Colonic mucosa (tissue), 4 donors: ENCODE measurements at regions not wholly inside any gene's neighbourhood (a gene's known extent, or its start where the extent isn't known, plus 50 kb on each side); places are given as distances from the start of the nearest gene placed in this dataset.

ENCODE experiments used
- DNase-seq: peaks from one replicate; pipeline ENCODE4 v3.0.0-alpha.2; 2020
- H3K27ac ChIP-seq: fragments of 200-600 bp; one replicate; pipeline ENCODE4 v1.8.0; 2021
- H3K27me3 ChIP-seq: fragments of 200-600 bp; one replicate; pipeline ENCODE4 v1.8.0; 2021
- H3K36me3 ChIP-seq: fragments of 200-600 bp; one replicate; pipeline ENCODE4 v1.8.0; 2021
- H3K4me1 ChIP-seq: fragments of 200-600 bp; one replicate; pipeline ENCODE4 v1.8.0; 2021; ENCODE audit warnings: mild to moderate bottlenecking
- H3K4me3 ChIP-seq: fragments of 200-600 bp; one replicate; pipeline ENCODE4 v1.8.0; 2021
- H3K9ac ChIP-seq, 2 donors: one replicate each; pipeline ENCODE4 v1.7.0; 2013; ENCODE audit warnings: control low read depth in 2 of 2, low read depth in 2 of 2, low read length in 2 of 2
- H3K9me3 ChIP-seq: fragments of 200-600 bp; one replicate; pipeline ENCODE4 v1.8.0; 2021
- CTCF ChIP-seq: fragments of 200-600 bp; IDR thresholded peaks from one replicate; pipeline ENCODE4 v1.8.0; 2022; ENCODE audit warnings: antibody characterized with exemption, mild to moderate bottlenecking
- intact Hi-C: fragments of 100-400 bp; cut with DNase I; formaldehyde crosslinking; loops from one replicate; pipeline ENCODE4 v1.14.1; 2022
- donor health status: healthy.
- donor health status: DM: no; HTN: no; CAD: no.
- donor health status: DM: no; HTN: no; CAD: no.

- Histone ChIP-seq H3K27ac (no peak overlapping the region), H3K9ac (no peak overlapping the region), H3K4me1 (no peaks in the 10 kb centered on the region), H3K4me3 (no peak overlapping the region), H3K36me3 (no peaks in the 10 kb centered on the region), H3K27me3 (no peaks in the 10 kb centered on the region), H3K9me3 (no peaks in the 10 kb centered on the region)
- intact Hi-C loops: no loop called here
- no peak for DNase-seq
- no peak for TF ChIP-seq CTCF
Observed at GRCh38 chr6:1004885-1005630, 306.8 kb upstream of the FOXQ1 start.

GRCh38 chr6:1003394-1004160 lies 308.3 kb upstream of the FOXQ1 start:
- H3K4me1 ChIP-seq: no peaks in the 10 kb centered on the region
- intact Hi-C loops: no loop called here

GRCh38 chr6:1002989-1003388 lies 308.9 kb upstream of the FOXQ1 start:
- no peak overlapping the region for H3K4me3 ChIP-seq
- no peaks in the 10 kb centered on the region for H3K36me3 ChIP-seq
- no peak for TF ChIP-seq CTCF
- DNase-seq: no peak
- no peaks in the 10 kb centered on the region for H3K9me3 ChIP-seq
- no peak overlapping the region for H3K27ac ChIP-seq
- no peaks in the 10 kb centered on the region for H3K27me3 ChIP-seq
- intact Hi-C loops: no loop called here
- H3K4me1 ChIP-seq: no peaks in the 10 kb centered on the region
- no peak overlapping the region for H3K9ac ChIP-seq

More at GRCh38 chr6:1003394-1004160, 308.3 kb upstream of the FOXQ1 start:
- no peak for DNase-seq
- no peaks in the 10 kb centered on the region for H3K36me3 ChIP-seq
- no peak overlapping the region for H3K27ac ChIP-seq
- H3K4me3 ChIP-seq: no peak overlapping the region
- H3K9ac ChIP-seq: no peak overlapping the region
- no peaks in the 10 kb centered on the region for H3K9me3 ChIP-seq
- H3K27me3 ChIP-seq: no peaks in the 10 kb centered on the region
- no peak for TF ChIP-seq CTCF

- H3K9ac ChIP-seq: no peak overlapping the region
- no peaks in the 10 kb centered on the region for H3K9me3 ChIP-seq
- no peak overlapping the region for H3K4me3 ChIP-seq
- intact Hi-C loops: no loop called here
- H3K27me3 ChIP-seq: no peaks in the 10 kb centered on the region
- H3K36me3 ChIP-seq: no peaks in the 10 kb centered on the region
- no peaks in the 10 kb centered on the region for H3K4me1 ChIP-seq
- H3K27ac ChIP-seq: no peak overlapping the region
- DNase-seq: no peak
- TF ChIP-seq CTCF: no peak
Observed at GRCh38 chr6:1001655-1002349, 308.9 kb upstream of the EXOC2 start.

GRCh38 chr6:999552-999951 lies 306.6 kb upstream of the EXOC2 start:
- H3K27me3 ChIP-seq: no peaks in the 10 kb centered on the region

More at GRCh38 chr6:999552-999951, 306.6 kb upstream of the EXOC2 start:
- intact Hi-C loops: no loop called here
- no peak overlapping the region for H3K4me3 ChIP-seq
- no peak for DNase-seq
- no peak overlapping the region for H3K9ac ChIP-seq
- no peaks in the 10 kb centered on the region for H3K4me1 ChIP-seq
- no peaks in the 10 kb centered on the region for H3K9me3 ChIP-seq
- no peaks in the 10 kb centered on the region for H3K36me3 ChIP-seq
- no peak overlapping the region for H3K27ac ChIP-seq
- TF ChIP-seq CTCF: no peak
